Dedifferentiated amniotic fluid mesenchymal stem cell (primary cell): ENCODE measurements at regions not wholly inside any gene's neighbourhood (a gene's known extent, or its start where the extent isn't known, plus 50 kb on each side); places are given as distances from the start of the nearest gene placed in this dataset.
"Not testable (repeated sequence)": the region's sequence is repeated elsewhere in the genome, so short reads cannot be mapped to it uniquely, and the experiment has no call there.

Source experiments
- DNase-seq: peaks from one replicate; pipeline ENCODE4 v3.0.0-alpha.2; 2016; ENCODE audit errors: extremely low spot score

DNA sequence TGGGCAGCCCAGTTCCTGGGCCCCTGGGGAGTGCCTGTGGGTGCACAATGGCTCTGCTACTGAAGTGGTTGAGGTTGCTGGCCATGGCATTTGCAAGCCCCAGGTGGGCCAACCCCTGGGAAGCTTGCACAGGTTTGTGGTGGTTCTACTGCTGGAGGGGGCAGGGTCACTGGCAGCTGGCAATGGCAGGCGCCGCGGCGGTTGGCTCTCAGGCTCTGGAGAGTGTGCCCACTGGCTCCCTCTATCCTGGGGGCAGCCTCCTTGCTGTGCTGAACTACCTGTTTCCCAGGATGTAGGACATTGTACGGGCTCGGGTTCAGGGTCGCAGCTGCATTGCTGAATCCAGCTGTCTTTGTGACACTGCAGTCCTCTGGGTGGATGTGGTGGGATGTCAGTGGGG, 180.2 kb upstream of the HES1 start:
- no peak for DNase-seq

DNA sequence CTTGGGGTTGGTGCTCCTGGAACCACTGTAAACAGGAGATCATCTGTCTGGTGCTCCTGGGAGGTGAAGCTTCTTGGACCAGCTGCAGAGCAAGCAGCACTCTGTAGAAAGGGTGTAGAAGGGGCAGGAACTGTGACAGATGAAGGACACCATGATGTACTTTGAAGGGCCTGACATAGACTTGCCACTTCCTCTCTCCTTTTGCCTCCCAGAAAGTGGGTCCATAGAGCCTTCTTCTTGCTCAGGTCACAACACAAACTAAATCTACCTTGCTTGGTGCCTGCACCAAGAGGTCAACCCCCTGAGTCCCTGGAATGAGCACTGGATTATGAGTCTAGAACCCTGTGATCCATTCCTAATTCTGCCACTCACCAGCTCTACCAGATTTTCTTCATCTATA, 176.1 kb upstream of the HES1 start:
- DNase-seq = no peak

GRCh38 chr3:193960487-193961274, 175.3 kb upstream of the HES1 start:
- no peak for DNase-seq

GRCh38 chr3:193962986-193963685, 172.8 kb upstream of the HES1 start:
- no peak for DNase-seq

GRCh38 chr3:193963808-193964516, 172.0 kb upstream of the HES1 start:
- DNase-seq = no peak

DNA sequence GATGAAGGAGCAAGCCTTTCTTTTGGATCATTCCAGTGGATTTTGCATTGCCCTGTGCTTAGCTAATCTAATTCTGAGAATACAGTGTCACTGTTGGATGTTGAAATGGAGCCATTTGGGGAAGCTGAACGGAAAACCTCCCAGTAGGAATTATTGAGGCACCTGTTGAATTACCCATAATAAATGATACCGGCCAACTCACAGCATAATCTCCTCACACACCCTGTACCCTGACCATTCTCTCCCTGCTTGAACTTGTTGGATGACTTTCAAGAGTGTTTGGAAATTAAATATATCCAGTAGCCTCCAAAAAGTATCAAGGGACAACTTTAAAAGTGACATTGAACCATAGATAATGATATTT, 171.4 kb upstream of the HES1 start:
- DNase-seq = no peak

DNA sequence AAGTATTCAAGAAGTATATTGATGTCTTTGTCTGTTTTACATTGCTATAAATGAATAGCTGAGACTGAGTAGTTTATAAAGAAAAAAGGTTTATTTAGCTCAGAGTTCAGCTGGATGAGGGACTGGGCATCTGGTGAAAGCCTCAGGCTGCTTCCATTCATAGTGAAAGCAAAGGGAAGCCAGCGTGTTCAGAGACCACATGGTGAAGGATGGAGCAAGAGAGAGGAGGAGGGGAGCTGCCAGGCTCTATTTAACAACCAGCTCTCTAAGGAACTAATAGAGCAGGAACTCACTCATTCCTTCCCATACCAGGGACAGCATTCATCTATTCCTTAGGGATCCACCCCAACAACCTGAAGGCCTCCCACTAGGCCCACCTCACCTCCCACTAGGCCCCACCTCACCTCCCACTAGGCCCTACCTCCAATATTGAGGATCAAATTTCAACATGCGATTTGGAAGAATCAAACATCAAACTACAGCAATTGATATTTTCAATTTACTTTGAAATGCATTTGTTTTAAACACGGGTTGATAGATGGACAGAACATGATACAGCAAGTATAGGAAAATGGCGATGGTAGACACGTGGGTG, 167.5 kb upstream of the HES1 start:
- DNase-seq = no peak

DNA sequence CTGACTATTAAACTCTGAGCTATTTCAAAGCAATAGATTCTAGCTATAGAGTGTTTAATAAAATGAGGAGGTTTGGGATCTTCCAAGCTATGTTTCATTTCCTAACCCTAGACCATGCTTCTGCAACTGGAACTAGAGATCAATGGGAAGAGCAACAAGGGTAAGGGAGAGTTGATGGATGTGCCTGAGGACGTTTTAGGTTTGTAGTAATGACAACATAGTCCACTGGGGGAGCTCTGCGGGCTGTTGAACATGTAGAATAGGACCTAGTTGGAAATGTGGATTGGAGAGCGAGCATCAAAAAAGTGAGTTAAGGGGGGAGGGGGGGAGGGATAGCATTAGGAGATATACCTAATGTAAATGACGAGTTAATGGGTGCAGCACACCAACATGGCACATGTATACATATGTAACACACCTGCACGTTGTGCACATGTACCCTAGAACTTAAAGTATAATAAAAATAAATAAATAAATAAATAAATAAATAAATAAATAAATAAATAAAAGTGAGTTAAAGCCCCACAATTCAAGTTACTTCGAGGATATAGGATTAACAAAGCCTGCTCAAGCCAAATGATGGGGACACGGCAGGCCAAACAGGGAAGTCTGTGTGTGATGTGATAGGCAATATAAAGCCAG, 165.7 kb upstream of the HES1 start:
- not testable (repeated sequence) for DNase-seq

DNA sequence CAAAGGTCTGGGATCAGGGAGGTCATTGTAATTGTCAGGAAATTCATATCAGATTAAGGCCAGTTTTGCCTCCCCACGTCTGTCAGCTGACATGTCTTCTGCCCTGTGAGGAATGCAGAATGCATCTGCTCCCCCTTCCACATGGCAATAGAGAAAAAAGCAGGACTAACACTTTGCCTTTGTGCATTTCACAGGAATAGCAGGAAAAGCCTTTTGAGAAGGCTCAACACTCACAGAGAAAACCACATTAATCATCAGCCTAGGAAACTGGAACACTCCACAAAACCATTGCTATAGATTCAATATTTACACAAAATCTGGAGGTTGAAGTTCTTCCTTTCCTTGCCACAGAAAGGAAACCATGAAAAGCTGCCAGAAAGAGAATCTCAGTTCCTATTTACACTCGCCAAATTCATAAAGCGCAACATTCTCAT, 165.2 kb upstream of the HES1 start:
- no peak for DNase-seq

DNA sequence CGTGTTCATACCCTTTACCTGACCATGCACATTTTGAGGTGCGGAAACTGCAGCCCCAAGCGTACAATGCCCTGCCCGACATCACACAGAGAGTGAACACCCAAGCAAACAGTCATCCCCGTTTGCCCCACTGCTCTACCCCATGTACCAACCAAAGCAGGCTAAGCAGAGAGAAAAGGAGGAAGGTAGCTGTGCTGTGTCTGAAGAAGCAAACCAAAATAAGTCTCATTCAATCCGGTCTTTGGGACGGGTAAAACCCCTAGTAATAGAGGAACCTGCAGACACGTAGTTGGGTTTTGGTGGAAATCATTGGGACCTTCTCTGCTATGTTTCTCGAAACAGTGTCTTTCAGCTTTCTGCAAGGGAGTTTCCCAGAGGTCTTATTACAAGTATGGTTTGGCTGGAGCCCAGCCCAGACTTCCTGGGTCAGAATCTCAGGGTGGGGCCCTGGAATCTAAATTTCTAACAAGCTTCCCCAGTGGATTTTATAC, 164.6 kb upstream of the HES1 start:
- no peak for DNase-seq

- DNase-seq = no peak
These were observed 164.0 kb upstream of the HES1 start for GRCh38 chr3:193971966-193972365.

GRCh38 chr3:193972832-193973231, 163.1 kb upstream of the HES1 start:
- DNase-seq = no peak

DNA sequence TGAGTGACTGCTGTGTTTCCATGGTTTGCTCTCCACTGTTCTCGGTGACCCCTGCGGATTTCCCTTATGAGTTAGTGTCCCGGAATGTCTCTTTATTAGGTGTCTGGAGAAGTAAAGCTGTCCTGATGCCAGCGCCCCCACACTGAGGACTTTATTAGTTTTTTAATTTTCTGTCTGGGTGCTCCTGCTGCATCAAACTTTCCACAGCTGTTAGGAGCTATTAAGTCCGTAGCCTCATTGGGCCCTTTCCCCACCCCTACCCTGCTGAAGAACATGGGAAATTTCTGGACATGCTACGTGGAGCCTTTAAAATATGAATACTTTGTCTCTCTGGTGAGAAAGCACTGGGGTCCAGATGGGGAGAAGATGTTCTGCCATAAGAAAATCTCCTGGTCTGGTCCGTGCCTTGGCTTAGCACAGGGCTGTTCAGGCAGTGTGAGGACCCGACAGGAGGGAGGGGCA, 161.7 kb upstream of the HES1 start:
- DNase-seq = no peak

DNA sequence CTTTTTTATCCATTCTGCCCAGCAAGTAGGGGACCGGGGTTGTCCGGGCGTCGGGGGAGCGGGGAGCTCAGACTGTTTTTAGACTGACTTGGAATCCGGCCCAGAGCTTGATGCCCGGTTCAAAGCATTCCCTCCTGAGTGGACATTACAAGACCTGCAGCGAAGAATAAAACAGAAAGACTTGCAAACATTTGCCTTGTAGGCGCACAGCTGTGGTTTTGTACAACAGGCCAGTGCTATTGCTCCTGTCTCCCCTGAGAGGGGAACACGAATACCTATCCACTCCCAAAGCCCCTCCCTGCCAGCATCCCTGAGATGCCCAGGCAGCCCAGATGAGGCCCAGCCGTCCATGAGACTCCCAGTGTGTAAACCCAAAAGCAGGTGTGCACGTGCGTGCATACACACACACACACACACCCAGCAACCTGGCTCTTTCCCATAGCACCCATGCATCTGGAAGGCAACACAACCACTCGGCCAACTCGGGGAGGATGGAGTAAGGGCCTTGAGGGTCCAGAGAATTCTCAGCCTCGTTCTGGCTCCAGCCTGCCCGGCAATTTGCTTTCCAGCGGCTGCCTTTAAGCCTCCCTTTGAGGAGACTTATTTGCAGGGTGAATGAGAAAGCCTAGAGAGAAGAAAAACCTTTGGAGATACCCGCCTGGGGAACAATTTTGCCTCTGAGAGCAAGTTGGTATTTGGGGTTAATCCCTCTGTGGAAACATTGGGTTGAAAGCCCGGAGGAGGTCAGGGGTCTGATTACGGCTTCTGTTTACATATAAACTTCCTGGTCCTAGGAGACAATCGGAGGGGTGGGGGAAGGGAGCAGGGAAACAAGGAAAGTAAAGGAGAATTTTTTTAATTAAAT, 161.0 kb upstream of the HES1 start:
- no peak for DNase-seq

DNA sequence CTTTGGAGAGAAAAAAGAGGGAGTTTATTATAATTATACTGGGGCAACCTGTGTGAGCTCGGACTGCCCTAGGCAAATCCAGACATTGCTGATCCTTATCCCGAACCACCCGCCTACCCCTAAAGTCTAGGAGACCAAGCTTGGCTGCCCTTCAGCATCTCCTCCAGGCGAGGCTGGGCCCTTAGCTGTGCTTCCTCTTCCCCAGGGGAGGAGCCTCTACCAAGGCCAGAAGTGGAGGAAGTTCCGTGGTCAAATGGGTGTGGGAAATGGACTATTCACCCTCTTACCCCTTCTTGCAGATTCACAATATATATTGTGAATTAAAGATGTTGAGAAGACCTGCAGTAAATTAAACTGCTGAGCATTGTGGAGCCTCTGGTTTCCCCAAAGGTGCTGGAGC, 158.3 kb upstream of the HES1 start:
- DNase-seq = no peak

GRCh38 chr3:193978030-193978429, 157.9 kb upstream of the HES1 start:
- no peak for DNase-seq

DNA sequence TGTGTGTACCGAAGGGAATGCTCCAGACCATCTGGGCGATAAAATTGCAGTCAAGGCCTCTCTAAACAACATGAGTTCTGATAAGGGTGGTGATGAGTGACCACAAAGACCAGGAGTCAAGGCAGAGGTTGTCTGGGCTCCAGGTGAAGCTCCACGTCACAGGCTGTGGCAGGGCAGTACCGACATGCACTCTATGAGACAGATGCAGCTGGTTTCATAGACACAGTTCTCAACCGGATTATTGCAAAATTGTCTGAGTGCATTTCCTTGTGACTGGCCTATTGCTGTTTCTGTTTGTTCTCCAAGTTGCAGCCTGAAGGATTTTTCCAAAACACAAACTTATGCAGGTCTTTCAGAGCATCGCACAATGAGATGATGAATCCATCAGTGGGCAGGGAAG, 157.5 kb upstream of the HES1 start:
- DNase-seq = no peak

GRCh38 chr3:193980326-193980725, 155.6 kb upstream of the HES1 start:
- DNase-seq = no peak

GRCh38 chr3:193980905-193981304, 155.0 kb upstream of the HES1 start:
- DNase-seq = no peak

GRCh38 chr3:193981504-193981903, 154.4 kb upstream of the HES1 start:
- no peak for DNase-seq

DNA sequence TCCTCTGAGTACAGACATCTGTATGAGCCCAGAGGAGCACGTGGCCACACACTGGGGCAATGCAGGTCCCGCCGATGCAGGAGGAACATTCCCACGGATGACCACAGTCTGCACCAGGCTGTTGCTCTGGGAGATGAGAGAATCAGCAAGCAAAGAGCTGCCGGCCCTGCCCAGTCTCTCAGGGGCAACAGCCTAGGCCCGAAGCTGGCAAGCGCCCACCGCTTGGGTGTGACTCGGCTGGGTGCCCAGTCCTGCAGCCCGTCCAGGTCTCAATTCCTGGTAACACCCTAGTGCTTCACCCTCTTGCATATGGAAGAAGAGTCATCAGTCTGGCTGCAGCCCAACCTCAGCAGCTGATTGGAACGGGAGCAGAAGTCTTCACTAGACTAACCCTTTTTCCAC, 153.7 kb upstream of the HES1 start:
- no peak for DNase-seq
